RWPE2 (cell line): ENCODE measurements at regions not wholly inside any gene's neighbourhood (a gene's known extent, or its start where the extent isn't known, plus 50 kb on each side); places are given as distances from the start of the nearest gene placed in this dataset.

Source experiments
- ATAC-seq: fragments of 200-7000 bp; cut with Tn5 transposase; 3 replicates; pipeline ENCODE4 v1.9.1; 2021; ENCODE audit warnings: low read depth
- DNase-seq: peaks from one replicate; pipeline ENCODE4 v3.0.0-alpha.2; 2020; ENCODE audit warnings: low spot score
- H3K27ac ChIP-seq: fragments of 450-650 bp; 2 replicates; pipeline ENCODE4 v1.5.1; 2017; ENCODE audit warnings: mild to moderate bottlenecking; ENCODE audit not compliant: poor library complexity, severe bottlenecking
- H3K27me3 ChIP-seq: fragments of 250-450 bp; sonication (Bioruptor Pico); 2 replicates; pipeline ENCODE4 v1.5.1; 2021; ENCODE audit warnings: mild to moderate bottlenecking, moderate library complexity; ENCODE audit not compliant: insufficient read depth, poor library complexity, severe bottlenecking
- H3K36me3 ChIP-seq: fragments of 250-450 bp; sonication (Bioruptor Pico); 2 replicates; pipeline ENCODE4 v1.5.1; 2020; ENCODE audit warnings: low read depth, mild to moderate bottlenecking, moderate library complexity
- H3K4me1 ChIP-seq: fragments of 250-450 bp; sonication (Bioruptor Pico); 2 replicates; pipeline ENCODE4 v1.5.1; 2021; ENCODE audit warnings: mild to moderate bottlenecking, moderate library complexity; ENCODE audit not compliant: insufficient read depth, poor library complexity, severe bottlenecking
- H3K4me3 ChIP-seq: fragments of 250-450 bp; sonication (Bioruptor Pico); 2 replicates; pipeline ENCODE4 v1.5.1; 2021; ENCODE audit warnings: mild to moderate bottlenecking, moderate library complexity; ENCODE audit not compliant: severe bottlenecking
- H3K9me3 ChIP-seq: fragments of 250-450 bp; sonication (Bioruptor Pico); 2 replicates; pipeline ENCODE4 v1.5.1; 2021; ENCODE audit warnings: mild to moderate bottlenecking, moderate library complexity; ENCODE audit not compliant: severe bottlenecking
- CTCF ChIP-seq: fragments of 450-650 bp; IDR thresholded peaks from one replicate; pipeline ENCODE4 v1.5.1; 2017; ENCODE audit warnings: mild to moderate bottlenecking, moderate library complexity; ENCODE audit not compliant: poor library complexity, severe bottlenecking

GRCh38 chr13:33450956-33451709 is 165.6 kb upstream of the STARD13 start:
- H3K4me1 ChIP-seq, result no peaks in the 10 kb centered on the region
- no peak for TF ChIP-seq CTCF

GRCh38 chr13:33452873-33453517 is 167.4 kb upstream of the STARD13 start:
- DNase-seq (no peak), ATAC-seq (no peak)
- no peak for TF ChIP-seq CTCF
- Histone ChIP-seq H3K9me3 (no peaks in the 10 kb centered on the region), H3K4me3 (no peak overlapping the region), H3K36me3 (no peaks in the 10 kb centered on the region), H3K27ac (no peak overlapping the region), H3K4me1 (no peaks in the 10 kb centered on the region), H3K27me3 (no peaks in the 10 kb centered on the region)

More at GRCh38 chr13:33450956-33451709, 165.6 kb upstream of the STARD13 start:
- Histone ChIP-seq H3K4me3 (no peak overlapping the region), H3K9me3 (no peaks in the 10 kb centered on the region), H3K36me3 (no peaks in the 10 kb centered on the region), H3K27ac (no peak overlapping the region), H3K27me3 (no peaks in the 10 kb centered on the region)
- ATAC-seq (no peak), DNase-seq (no peak)

DNA sequence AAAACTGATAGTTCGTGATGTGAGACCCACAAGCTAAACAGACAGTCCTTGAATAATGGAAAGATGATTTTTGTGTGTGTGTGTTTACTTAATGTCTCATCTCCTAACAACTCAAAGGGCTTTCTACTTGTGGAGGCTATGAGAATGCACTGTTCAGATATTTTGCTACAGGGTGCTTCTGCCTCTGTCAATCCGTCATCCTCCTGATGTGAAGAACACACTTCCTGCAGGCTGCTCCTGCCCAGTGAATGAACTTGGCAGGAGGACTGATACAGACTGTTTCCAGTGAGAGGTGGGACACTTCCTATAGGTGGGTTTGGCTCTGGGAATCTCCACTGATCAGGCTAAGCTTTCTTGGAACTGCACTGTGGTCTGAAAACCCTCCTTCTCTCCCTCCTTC is 168.4 kb upstream of the STARD13 start:
- Histone ChIP-seq H3K9me3 (no peaks in the 10 kb centered on the region), H3K4me1 (no peaks in the 10 kb centered on the region), H3K36me3 (no peaks in the 10 kb centered on the region), H3K27me3 (no peaks in the 10 kb centered on the region), H3K27ac (no peak overlapping the region), H3K4me3 (no peak overlapping the region)
- no peak for TF ChIP-seq CTCF
- no peak for DNase-seq
- ATAC-seq, result no peak

DNA sequence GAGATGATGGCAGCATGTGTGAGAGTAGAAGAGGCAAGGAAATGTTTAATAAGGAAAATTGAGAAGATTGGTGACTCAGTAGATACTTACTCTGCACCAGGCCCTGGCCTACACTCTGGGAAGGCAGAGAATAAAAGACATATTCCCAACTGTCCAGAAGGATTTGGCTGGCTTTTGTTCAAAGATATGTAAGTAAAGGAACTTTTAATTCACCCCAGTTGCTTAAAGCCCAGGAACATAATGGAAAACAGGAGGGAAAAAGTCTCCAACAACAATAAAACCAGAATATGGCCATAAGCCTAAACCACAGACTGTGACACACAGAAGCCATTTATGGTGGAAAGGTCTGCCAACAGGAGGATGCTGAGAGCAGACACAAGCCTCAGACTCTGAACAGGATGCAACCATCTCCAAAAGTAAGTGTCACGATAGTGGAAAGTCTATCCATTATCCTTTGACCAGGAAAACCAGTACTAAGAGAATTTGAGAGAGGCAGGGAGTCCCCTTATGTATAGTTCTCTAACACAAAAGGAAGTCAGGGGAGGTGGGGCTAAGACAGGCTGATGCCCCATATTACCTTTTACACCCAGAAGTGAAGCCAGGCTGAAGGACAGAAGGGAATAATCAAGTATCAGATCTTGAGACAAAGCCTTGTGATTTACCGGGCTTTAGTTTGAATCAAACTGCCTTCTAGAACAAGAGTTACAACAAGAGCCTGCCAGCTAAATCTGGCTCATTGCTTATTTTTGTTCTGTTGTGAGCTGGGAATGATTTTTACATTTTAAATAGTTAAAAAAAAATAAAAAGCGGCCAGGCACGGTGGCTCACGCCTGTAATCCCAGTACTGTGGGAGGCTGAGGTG is 169.5 kb upstream of the STARD13 start:
- ATAC-seq (no peak), DNase-seq (no peak)
- Histone ChIP-seq H3K27me3 (no peaks in the 10 kb centered on the region), H3K36me3 (no peaks in the 10 kb centered on the region), H3K4me1 (no peaks in the 10 kb centered on the region), H3K27ac (no peak overlapping the region), H3K9me3 (no peaks in the 10 kb centered on the region), H3K4me3 (no peak overlapping the region)
- TF ChIP-seq CTCF, result no peak
